OCI-LY1 (cell line): ENCODE measurements at regions not wholly inside any gene's neighbourhood (a gene's known extent, or its start where the extent isn't known, plus 50 kb on each side); places are given as distances from the start of the nearest gene placed in this dataset.

Experiments
- EZH2 ChIP-seq: fragments of 200-600 bp; sonication (generic), shearing (Covaris generic); IDR thresholded peaks from 2 replicates; pipeline ENCODE4 v1.8.0; 2017; ENCODE audit warnings: borderline replicate concordance, mixed run types, mild to moderate bottlenecking, antibody characterized with exemption, low read length, moderate library complexity, mixed read lengths
- TF ChIP-seq, protein P1 (sequence below): fragments of 200-600 bp; sonication (generic), shearing (Covaris generic); IDR thresholded peaks from 2 replicates; pipeline ENCODE4 v1.5.1; 2017; ENCODE audit warnings: mild to moderate bottlenecking, antibody characterized with exemption, low read length, moderate library complexity, mixed read lengths

DNA sequence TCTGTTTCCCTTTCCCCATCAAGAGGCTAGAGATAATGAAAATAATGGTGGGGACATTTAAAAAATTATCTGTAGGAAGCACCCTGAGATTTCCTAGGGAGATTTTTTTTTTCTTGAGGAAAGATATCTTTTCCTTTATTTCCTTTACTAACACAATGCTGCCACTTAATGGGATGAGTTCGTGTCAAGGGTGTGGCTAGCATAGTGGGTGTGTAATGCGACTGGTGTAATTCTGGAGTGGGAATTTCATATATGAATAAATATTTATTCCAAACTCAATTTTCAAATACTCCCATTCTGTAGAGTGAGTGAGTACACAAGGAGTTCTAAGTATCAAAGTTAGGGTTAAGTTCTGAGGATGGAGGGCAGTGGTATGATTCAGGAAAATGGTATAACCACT lies 66.1 kb upstream of the GALNT15 start:
- TF ChIP-seq, protein P1, sequence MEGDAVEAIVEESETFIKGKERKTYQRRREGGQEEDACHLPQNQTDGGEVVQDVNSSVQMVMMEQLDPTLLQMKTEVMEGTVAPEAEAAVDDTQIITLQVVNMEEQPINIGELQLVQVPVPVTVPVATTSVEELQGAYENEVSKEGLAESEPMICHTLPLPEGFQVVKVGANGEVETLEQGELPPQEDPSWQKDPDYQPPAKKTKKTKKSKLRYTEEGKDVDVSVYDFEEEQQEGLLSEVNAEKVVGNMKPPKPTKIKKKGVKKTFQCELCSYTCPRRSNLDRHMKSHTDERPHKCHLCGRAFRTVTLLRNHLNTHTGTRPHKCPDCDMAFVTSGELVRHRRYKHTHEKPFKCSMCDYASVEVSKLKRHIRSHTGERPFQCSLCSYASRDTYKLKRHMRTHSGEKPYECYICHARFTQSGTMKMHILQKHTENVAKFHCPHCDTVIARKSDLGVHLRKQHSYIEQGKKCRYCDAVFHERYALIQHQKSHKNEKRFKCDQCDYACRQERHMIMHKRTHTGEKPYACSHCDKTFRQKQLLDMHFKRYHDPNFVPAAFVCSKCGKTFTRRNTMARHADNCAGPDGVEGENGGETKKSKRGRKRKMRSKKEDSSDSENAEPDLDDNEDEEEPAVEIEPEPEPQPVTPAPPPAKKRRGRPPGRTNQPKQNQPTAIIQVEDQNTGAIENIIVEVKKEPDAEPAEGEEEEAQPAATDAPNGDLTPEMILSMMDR = no peak
- TF ChIP-seq EZH2 = no peak
